PFSK-1 (cell line): ENCODE measurements at regions not wholly inside any gene's neighbourhood (a gene's known extent, or its start where the extent isn't known, plus 50 kb on each side); places are given as distances from the start of the nearest gene placed in this dataset.

ENCODE experiments used
- FOXP2 ChIP-seq: optimal IDR thresholded peaks from 2 replicates; pipeline ENCODE3; 2011; ENCODE audit warnings: borderline replicate concordance, control low read depth, inconsistent platforms; ENCODE audit not compliant: insufficient read depth; ENCODE audit errors: extremely low read length, extremely low read depth
- POLR2AphosphoS5 ChIP-seq: IDR thresholded peaks from 2 replicates; pipeline ENCODE4 v1.6.1; 2012; ENCODE audit warnings: low read depth, mild to moderate bottlenecking, control low read depth, low read length, moderate library complexity
- SIN3A ChIP-seq: IDR thresholded peaks from 2 replicates; pipeline ENCODE4 v1.6.1; 2012; ENCODE audit warnings: mild to moderate bottlenecking, low read length, moderate library complexity, borderline replicate concordance; ENCODE audit not compliant: insufficient read depth
- TAF1 ChIP-seq: IDR thresholded peaks from 2 replicates; pipeline ENCODE4 v1.6.1; 2012; ENCODE audit warnings: low read length, control low read depth, borderline replicate concordance; ENCODE audit not compliant: insufficient read depth
- TF ChIP-seq, protein P1 (sequence below), 2 experiments: IDR thresholded peaks; 2 replicates each; pipeline versions ENCODE4 v1.6.1 to v1.8.0; 2011 to 2012; ENCODE audit warnings: low read depth in 2 of 2, low read length in 2 of 2, control low read depth in 1 of 2, inconsistent platforms in 1 of 2, mild to moderate bottlenecking in 1 of 2, moderate library complexity in 1 of 2; ENCODE audit not compliant: insufficient read depth in 1 of 2

DNA sequence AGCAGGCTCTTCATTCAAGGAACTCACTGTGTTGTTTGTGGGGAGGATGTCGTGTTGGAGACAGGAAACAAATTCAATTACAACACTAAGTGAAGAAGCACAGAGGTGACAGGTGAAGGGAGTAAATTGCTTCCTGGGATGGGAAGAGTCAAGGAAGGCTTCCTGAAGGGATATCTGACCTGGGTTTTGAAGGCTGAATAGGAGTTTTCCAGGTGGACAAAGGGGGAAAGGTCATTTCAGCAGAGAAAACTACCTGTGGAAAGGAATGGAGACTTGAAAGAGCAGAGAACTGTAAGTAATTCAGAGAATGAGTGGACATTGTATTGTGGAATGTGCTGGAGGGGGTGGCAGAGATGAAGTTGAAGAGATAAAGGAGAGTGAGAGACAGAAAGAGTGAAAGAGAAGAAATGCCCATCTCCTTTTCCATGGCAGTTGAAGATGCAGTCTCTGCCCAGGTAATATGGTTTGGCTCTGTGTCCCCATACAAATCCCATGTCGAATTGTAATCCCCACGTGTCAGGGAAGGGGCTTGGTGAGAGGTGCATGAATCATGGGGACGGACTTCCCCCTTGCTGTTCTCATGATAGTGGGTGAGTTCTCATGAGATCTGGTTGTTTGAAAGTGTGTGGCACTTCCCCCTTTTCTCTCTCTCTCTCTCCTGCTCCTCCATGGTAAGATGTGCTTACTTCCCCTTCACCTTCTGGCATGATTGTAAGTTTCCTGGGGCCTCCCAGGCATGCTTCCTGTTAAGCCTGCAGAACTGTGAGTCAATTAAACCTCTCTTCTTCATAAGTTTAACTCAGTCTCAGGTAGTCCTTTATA is 205.7 kb upstream of the BCOR start:
- no peak for TF ChIP-seq POLR2AphosphoS5
- TF ChIP-seq, protein P1, sequence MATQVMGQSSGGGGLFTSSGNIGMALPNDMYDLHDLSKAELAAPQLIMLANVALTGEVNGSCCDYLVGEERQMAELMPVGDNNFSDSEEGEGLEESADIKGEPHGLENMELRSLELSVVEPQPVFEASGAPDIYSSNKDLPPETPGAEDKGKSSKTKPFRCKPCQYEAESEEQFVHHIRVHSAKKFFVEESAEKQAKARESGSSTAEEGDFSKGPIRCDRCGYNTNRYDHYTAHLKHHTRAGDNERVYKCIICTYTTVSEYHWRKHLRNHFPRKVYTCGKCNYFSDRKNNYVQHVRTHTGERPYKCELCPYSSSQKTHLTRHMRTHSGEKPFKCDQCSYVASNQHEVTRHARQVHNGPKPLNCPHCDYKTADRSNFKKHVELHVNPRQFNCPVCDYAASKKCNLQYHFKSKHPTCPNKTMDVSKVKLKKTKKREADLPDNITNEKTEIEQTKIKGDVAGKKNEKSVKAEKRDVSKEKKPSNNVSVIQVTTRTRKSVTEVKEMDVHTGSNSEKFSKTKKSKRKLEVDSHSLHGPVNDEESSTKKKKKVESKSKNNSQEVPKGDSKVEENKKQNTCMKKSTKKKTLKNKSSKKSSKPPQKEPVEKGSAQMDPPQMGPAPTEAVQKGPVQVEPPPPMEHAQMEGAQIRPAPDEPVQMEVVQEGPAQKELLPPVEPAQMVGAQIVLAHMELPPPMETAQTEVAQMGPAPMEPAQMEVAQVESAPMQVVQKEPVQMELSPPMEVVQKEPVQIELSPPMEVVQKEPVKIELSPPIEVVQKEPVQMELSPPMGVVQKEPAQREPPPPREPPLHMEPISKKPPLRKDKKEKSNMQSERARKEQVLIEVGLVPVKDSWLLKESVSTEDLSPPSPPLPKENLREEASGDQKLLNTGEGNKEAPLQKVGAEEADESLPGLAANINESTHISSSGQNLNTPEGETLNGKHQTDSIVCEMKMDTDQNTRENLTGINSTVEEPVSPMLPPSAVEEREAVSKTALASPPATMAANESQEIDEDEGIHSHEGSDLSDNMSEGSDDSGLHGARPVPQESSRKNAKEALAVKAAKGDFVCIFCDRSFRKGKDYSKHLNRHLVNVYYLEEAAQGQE (IDR thresholded peaks at IDR 0.05; ENCODE audit: insufficient read depth in 1 of 2, low read depth in 2 of 2, low read length in 2 of 2) = no peak
- TF ChIP-seq SIN3A = no peak

DNA sequence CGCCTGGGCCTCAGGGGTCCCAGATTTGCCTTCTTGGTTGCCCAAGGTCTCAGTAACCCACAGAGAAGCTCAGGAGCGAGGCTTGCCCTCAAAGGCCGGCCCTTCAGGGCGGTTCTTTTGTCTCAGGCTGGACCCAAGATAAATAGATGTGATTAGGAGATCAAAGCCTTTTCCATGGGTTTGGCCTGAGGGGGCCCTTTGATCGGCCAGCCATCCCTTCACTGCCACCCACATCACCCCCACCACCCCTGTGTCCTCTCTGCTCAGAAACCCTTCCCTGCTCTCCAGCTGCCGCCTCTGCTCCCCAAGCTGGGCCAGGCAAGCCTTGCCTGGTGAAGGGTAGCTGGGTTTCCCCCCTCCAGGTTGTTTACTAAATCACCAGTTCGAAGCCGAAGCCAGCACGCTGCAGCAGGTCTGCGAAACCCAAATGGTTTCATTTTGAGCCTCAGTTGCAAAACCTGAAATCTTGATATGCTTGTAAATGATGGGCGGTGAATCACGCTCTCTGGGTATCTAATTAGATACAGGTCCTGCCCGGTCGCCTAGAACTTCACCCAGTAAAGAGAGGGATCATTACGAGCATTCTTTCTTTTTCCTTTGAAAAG is 202.6 kb upstream of the BCOR start:
- TF ChIP-seq FOXP2 (no peak), POLR2AphosphoS5 (no peak), SIN3A (no peak), TAF1 (no peak)
- TF ChIP-seq, protein P1 (IDR thresholded peaks at IDR 0.05; ENCODE audit: insufficient read depth in 1 of 2, low read depth in 2 of 2, low read length in 2 of 2) = no peak

DNA sequence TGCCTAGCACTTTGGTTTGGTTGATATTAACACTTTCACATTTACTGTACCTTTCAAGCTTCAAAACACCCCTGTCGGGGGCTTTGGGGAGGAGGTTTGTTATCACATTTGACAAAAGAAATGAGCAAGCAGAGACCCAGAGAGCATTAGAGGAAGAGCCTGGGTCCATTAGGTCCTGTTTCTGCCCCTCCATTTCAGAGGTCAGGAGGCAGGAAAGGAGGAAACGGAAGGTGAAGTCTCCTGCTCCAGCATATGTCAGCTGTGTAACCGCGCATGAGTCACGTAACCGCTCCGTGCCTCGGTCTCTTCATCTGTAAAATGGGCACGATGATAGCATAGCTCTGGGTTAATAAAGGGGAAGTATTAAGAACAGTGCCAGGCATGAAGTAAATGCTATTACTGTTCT is 201.9 kb upstream of the BCOR start:
- no peak for TF ChIP-seq POLR2AphosphoS5

DNA sequence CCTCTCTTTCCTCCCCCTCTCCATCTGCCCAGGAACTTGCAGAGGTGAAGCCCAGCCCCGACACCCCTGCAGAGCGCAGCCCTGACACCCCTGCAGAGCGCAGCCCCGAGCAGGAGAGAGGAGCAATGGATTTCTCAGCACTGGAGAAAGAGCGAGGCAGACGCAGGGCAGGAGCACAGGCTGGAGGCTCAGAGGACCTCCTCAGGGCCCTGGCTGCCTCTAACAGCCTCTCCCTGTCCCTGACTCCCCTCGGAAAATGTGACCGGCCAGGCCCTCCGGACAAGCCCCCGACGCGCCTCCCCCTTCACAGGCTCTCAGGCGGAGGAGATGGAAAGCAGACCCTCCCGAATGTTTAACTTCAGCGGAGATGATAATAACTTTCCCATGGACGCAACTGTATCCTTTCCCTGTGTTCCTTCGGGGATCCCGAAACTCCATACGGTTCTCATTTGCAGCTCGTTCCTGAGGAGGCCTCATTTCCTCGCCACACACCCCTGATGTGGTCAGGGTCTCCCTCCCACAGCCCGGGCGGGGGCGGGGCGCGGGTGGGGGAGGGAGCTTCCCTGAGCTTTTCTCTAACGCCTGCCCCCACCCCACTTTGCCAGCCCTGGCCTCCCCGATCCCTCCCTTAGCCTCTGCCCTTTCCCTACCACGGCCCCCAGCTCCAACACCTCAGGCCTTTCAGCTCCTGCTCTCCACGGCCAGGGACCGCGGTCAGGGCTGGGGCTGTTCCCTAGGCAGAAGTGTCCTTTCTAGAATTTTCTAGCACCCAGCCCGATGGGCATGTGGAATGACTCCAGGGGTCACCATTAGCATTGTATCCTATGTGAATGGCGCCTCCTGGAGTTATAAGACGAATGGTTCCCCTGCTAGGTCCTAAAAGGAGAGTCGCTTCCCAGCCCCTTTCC is 201.1 kb upstream of the BCOR start:
- TF ChIP-seq TAF1 = no peak
- no peak for TF ChIP-seq POLR2AphosphoS5
- TF ChIP-seq, protein P1 (IDR thresholded peaks at IDR 0.05; ENCODE audit: insufficient read depth in 1 of 2, low read depth in 2 of 2, low read length in 2 of 2) = no peak
- TF ChIP-seq SIN3A = no peak
- no peak for TF ChIP-seq FOXP2

DNA sequence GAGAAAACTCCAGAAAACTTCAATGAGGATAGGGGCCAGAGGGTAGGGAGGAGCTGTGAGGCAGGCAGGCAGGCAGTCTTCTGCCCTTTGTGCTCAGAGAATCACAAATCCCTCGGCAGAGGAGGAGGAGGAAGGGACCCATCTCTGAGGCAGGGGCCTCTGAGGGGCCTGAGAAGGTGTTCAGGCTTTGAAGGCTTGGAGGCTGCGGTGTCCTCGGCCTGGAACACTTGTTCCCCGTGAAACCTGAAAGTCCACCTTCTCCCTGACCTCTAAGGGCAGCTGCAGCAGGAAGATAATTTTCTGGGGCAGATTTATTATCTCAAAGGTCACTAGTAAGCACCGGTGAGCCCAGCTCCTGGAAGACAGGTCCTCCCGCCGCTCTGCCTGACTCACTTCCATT is 200.3 kb upstream of the BCOR start:
- TF ChIP-seq FOXP2 (no peak), SIN3A (no peak), TAF1 (no peak), POLR2AphosphoS5 (no peak)
- TF ChIP-seq, protein P1 (IDR thresholded peaks at IDR 0.05; ENCODE audit: insufficient read depth in 1 of 2, low read depth in 2 of 2, low read length in 2 of 2) = no peak
